Endothelial cell (in vitro differentiated cells): ENCODE measurements at regions not wholly inside any gene's neighbourhood (a gene's known extent, or its start where the extent isn't known, plus 50 kb on each side); places are given as distances from the start of the nearest gene placed in this dataset.
"Not testable (repeated sequence)": the region's sequence is repeated elsewhere in the genome, so short reads cannot be mapped to it uniquely, and the experiment has no call there.

Experiments
- DNase-seq: peaks from one replicate; pipeline ENCODE4 v3.0.0; 2021; ENCODE audit warnings: low spot score
- H3K27ac Mint-ChIP-seq: one replicate; pipeline ENCODE4 v1.8.0; 2021; ENCODE audit warnings: mixed read lengths, inconsistent platforms; ENCODE audit not compliant: unreplicated experiment
- H3K27me3 Mint-ChIP-seq: one replicate; pipeline ENCODE4 v1.8.0; 2021; ENCODE audit warnings: mild to moderate bottlenecking, moderate library complexity, mixed read lengths, inconsistent platforms; ENCODE audit not compliant: unreplicated experiment
- H3K36me3 Mint-ChIP-seq: one replicate; pipeline ENCODE4 v1.8.0; 2021; ENCODE audit warnings: mild to moderate bottlenecking, low read depth, mixed read lengths, inconsistent platforms; ENCODE audit not compliant: unreplicated experiment
- H3K4me1 Mint-ChIP-seq: one replicate; pipeline ENCODE4 v1.8.0; 2021; ENCODE audit warnings: mild to moderate bottlenecking, mixed read lengths, inconsistent platforms; ENCODE audit not compliant: unreplicated experiment
- H3K4me3 Mint-ChIP-seq: one replicate; pipeline ENCODE4 v1.8.0; 2021; ENCODE audit warnings: mild to moderate bottlenecking, mixed read lengths, inconsistent platforms; ENCODE audit not compliant: unreplicated experiment
- H3K9me3 Mint-ChIP-seq: one replicate; pipeline ENCODE4 v1.8.0; 2021; ENCODE audit warnings: mixed read lengths, inconsistent platforms; ENCODE audit not compliant: unreplicated experiment
- CTCF ChIP-seq: fragments of 200-600 bp; sonication (generic); IDR thresholded peaks from one replicate; pipeline ENCODE4 v1.5.0; 2021; ENCODE audit warnings: antibody characterized with exemption; ENCODE audit not compliant: unreplicated experiment

GRCh38 chr6:68226460-68226859 lies 408.6 kb upstream of the ADGRB3 start:
- H3K4me3 Mint-ChIP-seq = no peak overlapping the region
- H3K4me1 Mint-ChIP-seq = no peaks in the 10 kb centered on the region
- H3K27me3 Mint-ChIP-seq = peaks cover 1% of the 10 kb centered on the region
- peak; percentile 45 for TF ChIP-seq CTCF
- H3K36me3 Mint-ChIP-seq = no peaks in the 10 kb centered on the region
- H3K27ac Mint-ChIP-seq = no peak overlapping the region
- H3K9me3 Mint-ChIP-seq = no peaks in the 10 kb centered on the region
- peak; percentile 8 for DNase-seq

- Mint-ChIP-seq H3K36me3 (no peaks in the 10 kb centered on the region), H3K27me3 (peaks cover 1% of the 10 kb centered on the region), H3K4me1 (no peaks in the 10 kb centered on the region), H3K4me3 (no peak overlapping the region), H3K27ac (no peak overlapping the region), H3K9me3 (no peaks in the 10 kb centered on the region)
- TF ChIP-seq CTCF = no peak
- DNase-seq = no peak
These were observed 409.4 kb upstream of the ADGRB3 start for GRCh38 chr6:68225729-68226128.

- Mint-ChIP-seq H3K4me1 (no peaks in the 10 kb centered on the region), H3K4me3 (no peak overlapping the region), H3K36me3 (no peaks in the 10 kb centered on the region), H3K27me3 (no peaks in the 10 kb centered on the region), H3K27ac (no peak overlapping the region), H3K9me3 (no peaks in the 10 kb centered on the region)
- no peak for DNase-seq
- no peak for TF ChIP-seq CTCF
These were observed 423.8 kb upstream of the ADGRB3 start for GRCh38 chr6:68211242-68211795.

GRCh38 chr6:68207612-68208011 lies 427.5 kb upstream of the ADGRB3 start:
- not testable (repeated sequence) for H3K4me3 Mint-ChIP-seq, H3K4me1 Mint-ChIP-seq, H3K9me3 Mint-ChIP-seq, H3K27ac Mint-ChIP-seq, H3K36me3 Mint-ChIP-seq, DNase-seq, H3K27me3 Mint-ChIP-seq

- H3K9me3 Mint-ChIP-seq = no peaks in the 10 kb centered on the region
- H3K4me1 Mint-ChIP-seq = no peaks in the 10 kb centered on the region
- no peaks in the 10 kb centered on the region for H3K36me3 Mint-ChIP-seq
- H3K27ac Mint-ChIP-seq = no peak overlapping the region
- TF ChIP-seq CTCF = no peak
- H3K4me3 Mint-ChIP-seq = no peak overlapping the region
- DNase-seq = no peak
- H3K27me3 Mint-ChIP-seq = no peaks in the 10 kb centered on the region
These were observed 434.2 kb upstream of the ADGRB3 start for GRCh38 chr6:68200929-68201328.
